GM19025 (cell line): ENCODE measurements at regions not wholly inside any gene's neighbourhood (a gene's known extent, or its start where the extent isn't known, plus 50 kb on each side); places are given as distances from the start of the nearest gene placed in this dataset.
"Not testable (repeated sequence)": the region's sequence is repeated elsewhere in the genome, so short reads cannot be mapped to it uniquely, and the experiment has no call there.

Experiments
- ATAC-seq: cut with Tn5 transposase; IDR thresholded peaks from one replicate; pipeline ENCODE4 v1.9.1; 2021; ENCODE audit warnings: mild to moderate bottlenecking, low read depth, moderate library complexity; ENCODE audit not compliant: unreplicated experiment

GRCh38 chr6:8624665-8625064 is 189.3 kb upstream of the SLC35B3 start:
- ATAC-seq: no peak

GRCh38 chr6:8623441-8623840 is 188.1 kb upstream of the SLC35B3 start:
- ATAC-seq: no peak

GRCh38 chr6:8619853-8620252 is 184.5 kb upstream of the SLC35B3 start:
- no peak for ATAC-seq

GRCh38 chr6:8619408-8619807 is 184.1 kb upstream of the SLC35B3 start:
- not testable (repeated sequence) for ATAC-seq

- no peak for ATAC-seq
These were observed 173.4 kb upstream of the SLC35B3 start for GRCh38 chr6:8608737-8609136.

- ATAC-seq: no peak
These were observed 154.8 kb upstream of the SLC35B3 start for GRCh38 chr6:8589941-8590729.

GRCh38 chr6:8588176-8588575 is 152.8 kb upstream of the SLC35B3 start:
- no peak for ATAC-seq

- ATAC-seq: no peak
These were observed 147.9 kb upstream of the SLC35B3 start for GRCh38 chr6:8583291-8583690.

GRCh38 chr6:8579372-8579771 is 144.0 kb upstream of the SLC35B3 start:
- ATAC-seq: no peak

- ATAC-seq: no peak
These were observed 142.7 kb upstream of the SLC35B3 start for GRCh38 chr6:8578006-8578405.

- no peak for ATAC-seq
These were observed 139.6 kb upstream of the SLC35B3 start for GRCh38 chr6:8574749-8575468.

- no peak for ATAC-seq
These were observed 139.0 kb upstream of the SLC35B3 start for GRCh38 chr6:8574311-8574710.

GRCh38 chr6:8570256-8570920 is 135.0 kb upstream of the SLC35B3 start:
- no peak for ATAC-seq

GRCh38 chr6:8562125-8562524 is 126.8 kb upstream of the SLC35B3 start:
- no peak for ATAC-seq

- no peak for ATAC-seq
These were observed 123.6 kb upstream of the SLC35B3 start for GRCh38 chr6:8558953-8559352.

GRCh38 chr6:8557014-8557748 is 121.8 kb upstream of the SLC35B3 start:
- no peak for ATAC-seq

GRCh38 chr6:8556370-8557013 is 121.1 kb upstream of the SLC35B3 start:
- no peak for ATAC-seq

GRCh38 chr6:8551993-8552392 is 116.6 kb upstream of the SLC35B3 start:
- ATAC-seq: no peak

- ATAC-seq: no peak
These were observed 116.0 kb upstream of the SLC35B3 start for GRCh38 chr6:8551386-8551785.

GRCh38 chr6:8549074-8549790 is 113.9 kb upstream of the SLC35B3 start:
- no peak for ATAC-seq
